H9 (cell line): ENCODE measurements at regions not wholly inside any gene's neighbourhood (a gene's known extent, or its start where the extent isn't known, plus 50 kb on each side); places are given as distances from the start of the nearest gene placed in this dataset.

Experiments
- DNase-seq: peaks from one replicate; pipeline ENCODE4 v3.0.0-alpha.2; 2017
- H2AFZ ChIP-seq: one replicate; pipeline ENCODE4 v1.6.1; 2013; ENCODE audit warnings: mild to moderate bottlenecking, low read length, control low read depth, moderate library complexity
- H2AK5ac ChIP-seq: 2 replicates; pipeline ENCODE4 v1.6.1; 2013; ENCODE audit warnings: low read length, control low read depth, mixed read lengths; ENCODE audit not compliant: insufficient read length
- H2BK120ac ChIP-seq: one replicate; pipeline ENCODE4 v1.6.1; 2013; ENCODE audit warnings: low read depth, mild to moderate bottlenecking, low read length, control low read depth, inconsistent platforms; ENCODE audit not compliant: poor library complexity, severe bottlenecking
- H2BK12ac ChIP-seq: 2 replicates; pipeline ENCODE4 v1.6.1; 2013; ENCODE audit warnings: low read length, control low read depth, mixed read lengths, low read depth; ENCODE audit not compliant: insufficient read length
- H2BK15ac ChIP-seq: 2 replicates; pipeline ENCODE4 v1.6.1; 2013; ENCODE audit warnings: low read depth, low read length, control low read depth
- H2BK20ac ChIP-seq: one replicate; pipeline ENCODE4 v1.6.1; 2013; ENCODE audit warnings: low read depth, mild to moderate bottlenecking, low read length, control low read depth, inconsistent platforms; ENCODE audit not compliant: poor library complexity, severe bottlenecking
- H2BK5ac ChIP-seq: 2 replicates; pipeline ENCODE4 v1.6.1; 2013; ENCODE audit warnings: low read length, control low read depth, mixed read lengths; ENCODE audit not compliant: insufficient read length
- H3K14ac ChIP-seq: 2 replicates; pipeline ENCODE4 v1.6.1; 2013; ENCODE audit warnings: low read length, control low read depth; ENCODE audit not compliant: insufficient read depth
- H3K18ac ChIP-seq: 2 replicates; pipeline ENCODE4 v1.6.1; 2013; ENCODE audit warnings: low read depth, mild to moderate bottlenecking, mixed read lengths, low read length, control low read depth; ENCODE audit not compliant: insufficient read length
- H3K23ac ChIP-seq: 2 replicates; pipeline ENCODE4 v1.6.1; 2013; ENCODE audit warnings: low read length, control low read depth, mixed read lengths, low read depth; ENCODE audit not compliant: insufficient read length
- H3K23me2 ChIP-seq: 2 replicates; pipeline ENCODE4 v1.6.1; 2013; ENCODE audit warnings: low read depth, mild to moderate bottlenecking, mixed read lengths, low read length, control low read depth; ENCODE audit not compliant: insufficient read length, poor library complexity, severe bottlenecking
- H3K27ac ChIP-seq: 2 replicates; pipeline ENCODE4 v1.5.1; 2013; ENCODE audit warnings: low read length, control low read depth, mixed read lengths, low read depth; ENCODE audit not compliant: insufficient read length
- H3K27me3 ChIP-seq: 2 replicates; pipeline ENCODE4 v1.6.1; 2013; ENCODE audit warnings: low read length, control low read depth, inconsistent platforms; ENCODE audit not compliant: insufficient read depth
- H3K4ac ChIP-seq: 2 replicates; pipeline ENCODE4 v1.6.1; 2013; ENCODE audit warnings: low read depth, mild to moderate bottlenecking, control low read depth, inconsistent platforms, low read length, moderate library complexity
- H3K4me1 ChIP-seq: 2 replicates; pipeline ENCODE4 v1.6.1; 2013; ENCODE audit warnings: low read length, control low read depth, inconsistent platforms; ENCODE audit not compliant: insufficient read depth
- H3K4me2 ChIP-seq: 2 replicates; pipeline ENCODE4 v1.6.1; 2013; ENCODE audit warnings: low read length, control low read depth, mixed read lengths; ENCODE audit not compliant: insufficient read length, insufficient read depth
- H3K56ac ChIP-seq: 2 replicates; pipeline ENCODE4 v1.6.1; 2013; ENCODE audit warnings: low read depth, mild to moderate bottlenecking, mixed read lengths, low read length, control low read depth; ENCODE audit not compliant: insufficient read length
- H3K79me1 ChIP-seq: 2 replicates; pipeline ENCODE4 v1.6.1; 2013; ENCODE audit warnings: low read depth, mild to moderate bottlenecking, moderate library complexity, low read length, control low read depth, inconsistent platforms; ENCODE audit not compliant: insufficient read depth, poor library complexity, severe bottlenecking
- H3K79me2 ChIP-seq: 2 replicates; pipeline ENCODE4 v1.6.1; 2013; ENCODE audit warnings: low read length, control low read depth, inconsistent platforms; ENCODE audit not compliant: insufficient read depth
- H3K9ac ChIP-seq: 2 replicates; pipeline ENCODE4 v1.6.1; 2013; ENCODE audit warnings: low read length, control low read depth, mixed read lengths; ENCODE audit not compliant: insufficient read length; ENCODE audit errors: extremely low read depth
- H3K9me3 ChIP-seq: one replicate; pipeline ENCODE4 v1.6.1; 2013; ENCODE audit warnings: low read depth, low read length, inconsistent platforms; ENCODE audit not compliant: control insufficient read depth
- H3T11ph ChIP-seq: one replicate; pipeline ENCODE4 v1.6.1; 2013; ENCODE audit warnings: mild to moderate bottlenecking, low read length, control low read depth, inconsistent platforms
- H4K20me1 ChIP-seq: one replicate; pipeline ENCODE4 v1.6.1; 2013; ENCODE audit not compliant: control insufficient read depth, insufficient read length, insufficient read depth
- H4K5ac ChIP-seq: 2 replicates; pipeline ENCODE4 v1.6.1; 2013; ENCODE audit warnings: low read depth, mild to moderate bottlenecking, mixed read lengths, low read length, control low read depth; ENCODE audit not compliant: insufficient read length
- H4K8ac ChIP-seq: replicated peaks from 2 replicates; pipeline ENCODE4 v1.6.1; 2013; ENCODE audit warnings: low read length, control low read depth, mixed read lengths, low read depth; ENCODE audit not compliant: insufficient read length
- H4K91ac ChIP-seq: 2 replicates; pipeline ENCODE4 v1.6.1; 2013; ENCODE audit warnings: low read depth, mild to moderate bottlenecking, moderate library complexity, mixed read lengths, low read length, control low read depth; ENCODE audit not compliant: insufficient read length
- H3K27ac Mint-ChIP-seq, 3 experiments: 2 replicates in 2 of 3; 3 replicates in 1 of 3; pipeline ENCODE4 v1.8.0; 2020 to 2021; ENCODE audit warnings: mixed read lengths in 3 of 3, mild to moderate bottlenecking in 1 of 3, moderate library complexity in 1 of 3
- H3K27me3 Mint-ChIP-seq: 2 replicates; pipeline ENCODE4 v1.8.0; 2021; ENCODE audit warnings: low read depth, mild to moderate bottlenecking, moderate library complexity, mixed read lengths
- H3K36me3 Mint-ChIP-seq, 3 experiments: 2 replicates in 2 of 3; 3 replicates in 1 of 3; pipeline ENCODE4 v1.8.0; 2020 to 2021; ENCODE audit warnings: low read depth in 3 of 3, mixed read lengths in 3 of 3; ENCODE audit not compliant: insufficient read depth in 1 of 3
- H3K4me1 Mint-ChIP-seq, 2 experiments: 2 replicates each; pipeline ENCODE4 v1.8.0; 2020; ENCODE audit warnings: mixed read lengths in 2 of 2
- H3K4me3 Mint-ChIP-seq, 2 experiments: 2 replicates in 1 of 2; 3 replicates in 1 of 2; pipeline ENCODE4 v1.8.0; 2020 to 2021; ENCODE audit warnings: mild to moderate bottlenecking in 2 of 2, mixed read lengths in 2 of 2, moderate library complexity in 1 of 2
- H3K9me3 Mint-ChIP-seq, 2 experiments: 2 replicates in 1 of 2; 3 replicates in 1 of 2; pipeline ENCODE4 v1.8.0; 2020; ENCODE audit warnings: mild to moderate bottlenecking in 2 of 2, mixed read lengths in 2 of 2, moderate library complexity in 1 of 2
- CTCF ChIP-seq: fragments of 200-600 bp; sonication (generic); conservative IDR thresholded peaks from 3 replicates; pipeline ENCODE4 v1.8.0; 2021; ENCODE audit warnings: antibody characterized with exemption, mild to moderate bottlenecking
- WGBS: extraction: QIAGEN DNeasy Blood & Tissue Kit; methylation state at CpG from one replicate; pipeline ENCODE4 v1.1.7; 2013; ENCODE audit warnings: missing lambda C conversion rate, low lambda C conversion rate, mixed read lengths; ENCODE audit not compliant: insufficient read length; ENCODE audit errors: extremely low coverage; 5-methylcytosine and 5-hydroxymethylcytosine counted together

- Histone ChIP-seq H3K27me3 (no peaks in the 10 kb centered on the region), H3T11ph (no peak overlapping the region), H3K79me1 (no peaks in the 10 kb centered on the region), H4K8ac (no peak overlapping the region), H4K5ac (no peak overlapping the region), H4K91ac (no peak overlapping the region), H3K23me2 (no peaks in the 10 kb centered on the region), H3K4ac (no peak overlapping the region), H2BK12ac (no peak overlapping the region), H3K4me1 (no peaks in the 10 kb centered on the region), H3K9me3 (no peaks in the 10 kb centered on the region), H3K4me2 (no peak overlapping the region), H2BK15ac (no peak overlapping the region), H3K79me2 (no peaks in the 10 kb centered on the region), H2BK120ac (no peak overlapping the region), H2BK5ac (no peak overlapping the region), H3K14ac (no peak overlapping the region), H3K9ac (no peak overlapping the region), H2BK20ac (no peak overlapping the region), H3K18ac (no peak overlapping the region), H2AK5ac (no peak overlapping the region), H3K27ac (no peak overlapping the region), H3K23ac (no peak overlapping the region), H3K56ac (no peak overlapping the region), H4K20me1 (no peaks in the 10 kb centered on the region), H2AFZ (no peak overlapping the region)
- Mint-ChIP-seq H3K4me3 (no peak overlapping the region), H3K27me3 (no peaks in the 10 kb centered on the region), H3K36me3 (peaks cover 0 to under 1% (median 0%) of the 10 kb centered on the region in 3 experiments; a peak in 1 of 7 replicates), H3K4me1 (peaks cover 0 to 4% of the 10 kb centered on the region in 2 experiments; a peak in 1 of 4 replicates), H3K9me3 (0 out of 5 replicates have a peak, but pooled peaks cover 0 to under 1% of the 10 kb centered on the region in 2 experiments), H3K27ac (no peak overlapping the region)
- no peak for DNase-seq
- no CpG with 5 or more reads among the region's 3 CpGs for WGBS
- TF ChIP-seq CTCF: no peak
These were observed 173.1 kb upstream of the TBL1XR1 start for GRCh38 chr3:177370246-177370822.
